Astrocyte of the cerebellum (primary cell): ENCODE measurements at regions not wholly inside any gene's neighbourhood (a gene's known extent, or its start where the extent isn't known, plus 50 kb on each side); places are given as distances from the start of the nearest gene placed in this dataset.

ENCODE experiments used
- DNase-seq: peaks from one replicate; pipeline ENCODE4 v3.0.0-alpha.2; 2011; ENCODE audit warnings: low read depth
- H3K4me3 ChIP-seq: 2 replicates; pipeline ENCODE4 v1.5.1; 2011; ENCODE audit warnings: mild to moderate bottlenecking, low read depth, low read length, moderate library complexity
- in situ Hi-C: cut with HindIII; loops from 2 replicates; pipeline ENCODE4 v1.10.0; 2017; ENCODE audit warnings: low sequenced_read_pairs
- TF ChIP-seq, protein P1 (sequence below): IDR thresholded peaks from 2 replicates; pipeline ENCODE4 v1.5.1; 2012; ENCODE audit warnings: low read length, low read depth, moderate library complexity, mild to moderate bottlenecking; ENCODE audit errors: missing control alignments

DNA sequence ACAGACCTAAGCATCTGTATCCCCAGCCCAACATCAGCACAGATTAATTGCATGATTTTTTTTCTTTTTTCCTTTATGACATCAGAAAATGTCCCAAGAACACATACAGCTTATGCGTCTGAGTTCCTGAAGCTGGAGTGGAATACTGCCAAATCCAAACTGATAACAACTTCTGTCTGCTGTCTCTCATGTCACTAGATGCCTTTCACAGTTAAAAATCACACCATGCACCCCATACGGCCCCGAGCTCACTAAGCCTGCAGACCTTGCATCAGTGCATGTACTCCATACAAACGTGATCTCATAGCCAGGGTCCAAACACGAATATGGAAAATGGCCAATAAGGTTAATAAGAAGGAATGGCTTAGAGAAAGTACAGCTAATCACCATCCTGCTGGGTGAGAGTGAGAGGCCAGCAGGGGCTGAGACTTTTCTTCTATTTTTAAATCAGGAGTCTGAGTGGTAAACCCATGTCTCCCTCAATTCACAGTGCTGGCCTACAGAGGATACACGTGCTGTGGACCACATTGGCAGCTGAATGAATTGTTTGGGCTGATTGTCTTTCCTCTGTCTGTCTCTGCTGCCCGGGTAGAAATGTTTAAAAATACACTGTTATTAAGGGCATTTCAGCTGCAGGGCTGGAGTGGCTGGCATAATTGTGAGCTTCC lies 350.6 kb upstream of the RAG2 start:
- TF ChIP-seq, protein P1, sequence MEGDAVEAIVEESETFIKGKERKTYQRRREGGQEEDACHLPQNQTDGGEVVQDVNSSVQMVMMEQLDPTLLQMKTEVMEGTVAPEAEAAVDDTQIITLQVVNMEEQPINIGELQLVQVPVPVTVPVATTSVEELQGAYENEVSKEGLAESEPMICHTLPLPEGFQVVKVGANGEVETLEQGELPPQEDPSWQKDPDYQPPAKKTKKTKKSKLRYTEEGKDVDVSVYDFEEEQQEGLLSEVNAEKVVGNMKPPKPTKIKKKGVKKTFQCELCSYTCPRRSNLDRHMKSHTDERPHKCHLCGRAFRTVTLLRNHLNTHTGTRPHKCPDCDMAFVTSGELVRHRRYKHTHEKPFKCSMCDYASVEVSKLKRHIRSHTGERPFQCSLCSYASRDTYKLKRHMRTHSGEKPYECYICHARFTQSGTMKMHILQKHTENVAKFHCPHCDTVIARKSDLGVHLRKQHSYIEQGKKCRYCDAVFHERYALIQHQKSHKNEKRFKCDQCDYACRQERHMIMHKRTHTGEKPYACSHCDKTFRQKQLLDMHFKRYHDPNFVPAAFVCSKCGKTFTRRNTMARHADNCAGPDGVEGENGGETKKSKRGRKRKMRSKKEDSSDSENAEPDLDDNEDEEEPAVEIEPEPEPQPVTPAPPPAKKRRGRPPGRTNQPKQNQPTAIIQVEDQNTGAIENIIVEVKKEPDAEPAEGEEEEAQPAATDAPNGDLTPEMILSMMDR: no peak

DNA sequence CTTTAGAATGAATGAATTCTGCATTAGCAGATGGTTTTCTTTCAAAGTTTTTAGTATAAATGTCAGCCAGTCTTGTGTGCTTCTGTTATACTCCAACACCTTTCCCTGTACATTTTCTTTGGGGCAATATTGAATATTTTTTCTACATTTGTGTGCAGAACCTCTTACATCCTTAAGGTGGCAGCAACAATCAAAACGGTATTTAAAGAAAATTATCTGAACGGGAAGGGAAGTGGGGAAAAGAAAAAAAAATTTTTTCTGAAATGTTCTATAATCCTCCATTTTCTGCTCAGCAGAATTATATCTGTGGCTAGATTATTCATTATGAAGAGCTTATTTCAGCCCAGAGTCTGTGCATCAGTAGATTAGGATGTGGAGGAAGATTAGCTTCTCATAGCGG lies 347.3 kb upstream of the RAG2 start:
- no peak for DNase-seq
- in situ Hi-C loops: no loop called here
- no peak overlapping the region for H3K4me3 ChIP-seq
- TF ChIP-seq, protein P1: peak; percentile 33

More for the DNA sequence above, 350.6 kb upstream of the RAG2 start:
- DNase-seq: no peak
- H3K4me3 ChIP-seq: no peak overlapping the region
- in situ Hi-C loops: no loop called here

DNA sequence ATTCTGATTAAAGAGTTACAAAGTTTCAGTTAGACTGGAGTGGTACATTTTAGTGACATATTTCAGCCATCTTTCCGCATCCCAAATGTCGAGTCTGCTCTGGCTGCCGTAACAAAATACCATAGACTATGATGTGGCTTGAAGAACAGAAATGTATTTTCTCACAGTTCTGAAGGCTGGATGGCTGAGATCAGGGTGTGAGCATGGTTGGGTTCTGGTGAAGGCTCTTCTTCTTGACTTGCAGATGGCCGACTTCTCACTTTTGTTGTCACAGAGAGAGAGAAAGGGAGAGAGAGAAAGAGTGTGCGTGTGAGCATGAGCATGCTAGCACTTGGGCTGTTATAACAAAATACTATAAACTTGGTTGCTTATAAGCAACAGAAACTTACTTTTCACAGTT lies 335.4 kb upstream of the RAG2 start:
- no peak for DNase-seq
- H3K4me3 ChIP-seq: no peak overlapping the region
- TF ChIP-seq, protein P1: no peak
- in situ Hi-C loops: no loop called here

DNA sequence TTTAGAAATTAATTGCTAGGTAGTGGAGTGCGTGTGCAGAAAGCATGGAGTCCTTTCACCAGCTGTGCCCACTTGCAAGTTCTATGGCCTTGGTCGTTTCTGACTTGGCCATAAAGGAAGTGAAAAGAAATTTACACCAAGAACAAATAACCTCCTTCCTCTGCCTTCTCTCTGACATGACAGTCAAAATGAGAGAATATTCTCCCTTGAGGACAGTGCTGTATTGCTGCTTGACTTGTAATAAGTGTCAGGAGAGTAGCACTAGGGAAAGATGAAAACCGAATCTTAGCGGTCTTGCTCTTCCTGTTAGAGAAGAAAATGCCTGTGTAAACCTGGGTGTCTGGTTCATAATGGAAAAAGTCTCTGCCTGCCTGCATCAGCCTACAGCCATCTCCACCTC lies 333.1 kb upstream of the RAG2 start:
- TF ChIP-seq, protein P1: no peak
- no peak overlapping the region for H3K4me3 ChIP-seq
- no peak for DNase-seq
- in situ Hi-C loops: no loop called here

DNA sequence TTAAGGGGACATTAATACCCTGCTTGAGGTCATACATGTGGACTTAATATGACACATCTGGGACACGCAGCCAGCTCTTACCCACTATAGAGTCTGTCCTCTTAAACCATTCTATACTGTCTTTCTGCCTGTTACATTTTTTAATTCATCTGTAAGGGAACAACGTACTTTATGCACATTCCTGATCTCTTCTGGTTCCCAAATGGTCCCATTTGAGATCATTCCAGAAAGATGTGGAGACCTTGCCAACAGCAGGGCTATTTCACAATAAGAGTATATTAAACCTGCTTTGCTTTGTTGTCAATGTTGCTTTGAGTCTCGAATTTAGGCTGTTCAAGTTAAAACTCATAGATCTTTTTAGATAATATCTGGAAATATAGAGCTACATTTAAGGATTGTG lies 332.2 kb upstream of the RAG2 start:
- no peak overlapping the region for H3K4me3 ChIP-seq
- TF ChIP-seq, protein P1: no peak
- in situ Hi-C loops: no loop called here
- no peak for DNase-seq

DNA sequence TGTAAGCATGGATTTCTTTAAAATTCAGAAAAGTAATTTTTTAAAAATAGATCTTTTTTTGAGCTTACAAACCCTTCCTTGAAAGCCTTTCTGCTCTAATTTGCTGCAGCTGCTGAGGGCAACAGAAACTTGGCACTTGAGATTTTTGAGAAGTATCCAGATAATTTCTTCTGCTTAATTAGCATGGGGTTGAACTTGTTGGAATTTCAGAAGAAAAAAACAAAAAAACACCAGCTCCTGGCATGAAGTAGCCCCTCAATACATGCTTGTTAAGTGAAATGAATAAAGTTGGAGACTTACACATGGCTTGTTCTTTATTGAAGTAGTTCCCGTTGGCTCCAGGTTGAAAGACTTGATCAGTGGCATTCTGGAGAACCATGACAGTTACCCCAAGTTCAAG lies 331.4 kb upstream of the RAG2 start:
- DNase-seq: no peak
- in situ Hi-C loops: no loop called here
- no peak overlapping the region for H3K4me3 ChIP-seq
- TF ChIP-seq, protein P1: no peak
